Sigmoid colon (tissue), 4 donors: ENCODE measurements at regions not wholly inside any gene's neighbourhood (a gene's known extent, or its start where the extent isn't known, plus 50 kb on each side); places are given as distances from the start of the nearest gene placed in this dataset.

Source experiments
- EP300 ChIP-seq, 4 donors: sonication (generic); formaldehyde crosslinking; IDR thresholded peaks; one replicate each; pipeline ENCODE4 v1.6.1; 2017; ENCODE audit warnings: antibody characterized with exemption in 4 of 4
- POLR2A ChIP-seq, 2 donors: fragments of 450-650 bp; IDR thresholded peaks; one replicate each; pipeline ENCODE4 v1.6.1; 2016; ENCODE audit warnings: antibody characterized with exemption in 2 of 2, mild to moderate bottlenecking in 2 of 2, moderate library complexity in 2 of 2
- POLR2AphosphoS5 ChIP-seq, 4 donors: sonication (generic); formaldehyde crosslinking; IDR thresholded peaks; one replicate each; pipeline ENCODE4 v1.6.1; 2017; ENCODE audit warnings: antibody characterized with exemption in 4 of 4
- TF ChIP-seq, protein P1 (sequence below), 4 experiments: fragments of 450-650 bp in 3 of 4; fragments of 200-600 bp in 1 of 4; IDR thresholded peaks; one replicate each; pipeline ENCODE4 v1.5.1; 2016 to 2019; ENCODE audit warnings: antibody characterized with exemption in 4 of 4, mild to moderate bottlenecking in 3 of 4, moderate library complexity in 2 of 4

DNA sequence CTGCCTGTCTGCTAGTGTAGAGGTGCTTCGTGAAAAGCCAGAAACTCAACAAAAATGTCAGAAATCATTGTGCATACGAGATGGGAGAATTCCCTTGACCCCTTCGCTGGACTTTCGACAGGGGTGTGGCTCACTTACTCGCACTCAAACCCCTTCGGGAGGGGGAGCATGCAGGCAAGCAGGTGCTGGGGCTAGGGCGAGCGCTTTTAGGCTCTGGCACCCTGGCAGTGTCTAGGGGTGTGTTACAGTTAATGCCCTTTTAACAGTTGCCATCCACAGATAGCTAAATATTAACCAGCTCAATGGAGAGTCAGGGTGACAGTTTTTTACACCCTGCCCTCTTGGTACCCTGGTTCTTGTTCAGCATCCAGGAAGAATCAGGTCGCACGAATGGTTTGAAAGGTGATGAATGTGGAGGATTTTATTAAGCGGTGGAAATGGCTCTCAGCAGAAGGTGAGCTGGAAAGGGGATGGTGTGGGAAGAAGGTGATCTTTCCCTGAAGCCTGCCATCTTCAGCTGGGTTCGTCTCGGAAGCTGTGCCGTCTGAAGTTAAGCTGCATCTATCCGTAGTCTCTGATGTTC lies 59.6 kb upstream of the SHANK2 start:
- TF ChIP-seq, protein P1, sequence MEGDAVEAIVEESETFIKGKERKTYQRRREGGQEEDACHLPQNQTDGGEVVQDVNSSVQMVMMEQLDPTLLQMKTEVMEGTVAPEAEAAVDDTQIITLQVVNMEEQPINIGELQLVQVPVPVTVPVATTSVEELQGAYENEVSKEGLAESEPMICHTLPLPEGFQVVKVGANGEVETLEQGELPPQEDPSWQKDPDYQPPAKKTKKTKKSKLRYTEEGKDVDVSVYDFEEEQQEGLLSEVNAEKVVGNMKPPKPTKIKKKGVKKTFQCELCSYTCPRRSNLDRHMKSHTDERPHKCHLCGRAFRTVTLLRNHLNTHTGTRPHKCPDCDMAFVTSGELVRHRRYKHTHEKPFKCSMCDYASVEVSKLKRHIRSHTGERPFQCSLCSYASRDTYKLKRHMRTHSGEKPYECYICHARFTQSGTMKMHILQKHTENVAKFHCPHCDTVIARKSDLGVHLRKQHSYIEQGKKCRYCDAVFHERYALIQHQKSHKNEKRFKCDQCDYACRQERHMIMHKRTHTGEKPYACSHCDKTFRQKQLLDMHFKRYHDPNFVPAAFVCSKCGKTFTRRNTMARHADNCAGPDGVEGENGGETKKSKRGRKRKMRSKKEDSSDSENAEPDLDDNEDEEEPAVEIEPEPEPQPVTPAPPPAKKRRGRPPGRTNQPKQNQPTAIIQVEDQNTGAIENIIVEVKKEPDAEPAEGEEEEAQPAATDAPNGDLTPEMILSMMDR (IDR thresholded peaks at IDR 0.05), result no peak
- TF ChIP-seq POLR2AphosphoS5 (IDR thresholded peaks at IDR 0.05), result no peak
- no peak for TF ChIP-seq EP300 (IDR thresholded peaks at IDR 0.05)
- no peak for TF ChIP-seq POLR2A (IDR thresholded peaks at IDR 0.05)
